SK-N-MC (cell line): ENCODE measurements at regions not wholly inside any gene's neighbourhood (a gene's known extent, or its start where the extent isn't known, plus 50 kb on each side); places are given as distances from the start of the nearest gene placed in this dataset.

Experiments used
- DNase-seq: peaks from one replicate; pipeline ENCODE4 v3.0.0-alpha.2; 2011; ENCODE audit warnings: low read depth, low spot score
- H3K27ac ChIP-seq: fragments of 200-600 bp; sonication (generic); 2 replicates; pipeline ENCODE4 v1.5.1; 2016; ENCODE audit warnings: mixed run types
- H3K36me3 ChIP-seq: fragments of 200-600 bp; sonication (generic); 2 replicates; pipeline ENCODE4 v1.6.1; 2017; ENCODE audit warnings: antibody characterized with exemption, low read length, mixed read lengths; ENCODE audit not compliant: insufficient read depth
- H3K4me3 ChIP-seq: fragments of 200-600 bp; sonication (generic); 2 replicates; pipeline ENCODE4 v1.5.1; 2016
- H3K9ac ChIP-seq: fragments of 200-600 bp; sonication (generic); 2 replicates; pipeline ENCODE4 v1.8.0; 2017; ENCODE audit warnings: mixed run types, mixed read lengths; ENCODE audit not compliant: insufficient read length
- H3K9me3 ChIP-seq: fragments of 200-600 bp; sonication (generic); 2 replicates; pipeline ENCODE4 v1.6.1; 2017; ENCODE audit warnings: low read depth, mild to moderate bottlenecking, antibody characterized with exemption, low read length, moderate library complexity, mixed read lengths
- EZH2 ChIP-seq: fragments of 200-600 bp; sonication (generic); IDR thresholded peaks from one replicate; pipeline ENCODE4 v1.6.1; 2017; ENCODE audit warnings: antibody characterized with exemption
- FOXP2 ChIP-seq: optimal IDR thresholded peaks from 2 replicates; pipeline ENCODE3; 2011; ENCODE audit warnings: mild to moderate bottlenecking, moderate library complexity; ENCODE audit not compliant: insufficient read depth; ENCODE audit errors: extremely low read length, control extremely low read depth
- POLR2AphosphoS5 ChIP-seq: IDR thresholded peaks from 2 replicates; pipeline ENCODE4 v1.6.1; 2012; ENCODE audit warnings: mild to moderate bottlenecking, low read depth, low read length, borderline replicate concordance

- H3K4me3 ChIP-seq, result no peak overlapping the region
- no peak for DNase-seq
Observed at GRCh38 chr3:106176734-106177133, 307.9 kb upstream of the CBLB start.

GRCh38 chr3:106182950-106183511, 314.2 kb upstream of the CBLB start:
- no peak for DNase-seq
- H3K9ac ChIP-seq, result no peak overlapping the region
- no peaks in the 10 kb centered on the region for H3K9me3 ChIP-seq
- H3K27ac ChIP-seq, result no peak overlapping the region
- TF ChIP-seq FOXP2 (no peak), POLR2AphosphoS5 (no peak), EZH2 (no peak)
- H3K36me3 ChIP-seq, result no peaks in the 10 kb centered on the region
- no peak overlapping the region for H3K4me3 ChIP-seq

More at GRCh38 chr3:106176734-106177133, 307.9 kb upstream of the CBLB start:
- Histone ChIP-seq H3K9me3 (no peaks in the 10 kb centered on the region), H3K9ac (no peak overlapping the region), H3K27ac (no peak overlapping the region), H3K36me3 (no peaks in the 10 kb centered on the region)
- TF ChIP-seq POLR2AphosphoS5, result no peak
- no peak for TF ChIP-seq EZH2
- no peak for TF ChIP-seq FOXP2

GRCh38 chr3:106183762-106184391, 315.1 kb upstream of the CBLB start:
- Histone ChIP-seq H3K4me3 (no peak overlapping the region), H3K9me3 (no peaks in the 10 kb centered on the region), H3K9ac (no peak overlapping the region), H3K27ac (no peak overlapping the region), H3K36me3 (no peaks in the 10 kb centered on the region)
- TF ChIP-seq FOXP2 (peak; percentile 16), POLR2AphosphoS5 (peak; percentile 35; the same call in 1 of the 2 replicates), EZH2 (no peak)
- peak; percentile 84 for DNase-seq

GRCh38 chr3:106184540-106185457, 316.0 kb upstream of the CBLB start:
- DNase-seq, result no peak

GRCh38 chr3:106185949-106186348, 317.1 kb upstream of the CBLB start:
- Histone ChIP-seq H3K4me3 (no peak overlapping the region), H3K36me3 (no peaks in the 10 kb centered on the region), H3K9ac (no peak overlapping the region), H3K27ac (no peak overlapping the region), H3K9me3 (no peaks in the 10 kb centered on the region)
- DNase-seq, result no peak
- no peak for TF ChIP-seq POLR2AphosphoS5
- no peak for TF ChIP-seq EZH2
- TF ChIP-seq FOXP2, result no peak

More at GRCh38 chr3:106184540-106185457, 316.0 kb upstream of the CBLB start:
- TF ChIP-seq EZH2, result no peak
- no peak for TF ChIP-seq POLR2AphosphoS5
- TF ChIP-seq FOXP2, result no peak
- no peak overlapping the region for H3K27ac ChIP-seq
- no peaks in the 10 kb centered on the region for H3K36me3 ChIP-seq
- H3K9ac ChIP-seq, result no peak overlapping the region
- H3K9me3 ChIP-seq, result no peaks in the 10 kb centered on the region
- H3K4me3 ChIP-seq, result no peak overlapping the region

GRCh38 chr3:106190296-106190695, 321.5 kb upstream of the CBLB start:
- no peaks in the 10 kb centered on the region for H3K9me3 ChIP-seq
- no peak overlapping the region for H3K4me3 ChIP-seq
- DNase-seq, result no peak
- no peak for TF ChIP-seq POLR2AphosphoS5
- no peak for TF ChIP-seq EZH2
- TF ChIP-seq FOXP2, result no peak
- no peaks in the 10 kb centered on the region for H3K36me3 ChIP-seq
- no peak overlapping the region for H3K27ac ChIP-seq
- H3K9ac ChIP-seq, result no peak overlapping the region

- Histone ChIP-seq H3K9me3 (no peaks in the 10 kb centered on the region), H3K36me3 (no peaks in the 10 kb centered on the region), H3K4me3 (no peak overlapping the region), H3K9ac (no peak overlapping the region), H3K27ac (no peak overlapping the region)
- DNase-seq, result no peak
- TF ChIP-seq EZH2 (no peak), FOXP2 (no peak), POLR2AphosphoS5 (no peak)
Observed at GRCh38 chr3:106191211-106191610, 322.4 kb upstream of the CBLB start.

- Histone ChIP-seq H3K4me3 (no peak overlapping the region), H3K9me3 (no peaks in the 10 kb centered on the region), H3K27ac (no peak overlapping the region), H3K36me3 (no peaks in the 10 kb centered on the region), H3K9ac (no peak overlapping the region)
- TF ChIP-seq POLR2AphosphoS5, result no peak
- TF ChIP-seq EZH2, result no peak
- no peak for TF ChIP-seq FOXP2
- no peak for DNase-seq
Observed at GRCh38 chr3:106191913-106192312, 323.1 kb upstream of the CBLB start.
